CD14-positive monocyte (primary cell): ENCODE measurements at regions not wholly inside any gene's neighbourhood (a gene's known extent, or its start where the extent isn't known, plus 50 kb on each side); places are given as distances from the start of the nearest gene placed in this dataset.
A peak's percentile ranks its signal among the peaks of the same experiment; 100 is the strongest.

ENCODE experiments used
- DNase-seq, 3 donors: peaks; one replicate each; pipeline ENCODE4 v3.0.0-alpha.2; 2011 to 2022
- H2AFZ ChIP-seq: 2 replicates; pipeline ENCODE4 v1.6.0; 2012; ENCODE audit warnings: mild to moderate bottlenecking, low read depth, low read length, inconsistent platforms; ENCODE audit not compliant: insufficient read depth, poor library complexity, severe bottlenecking
- H3K27ac ChIP-seq, 2 donors: 1 replicate in 1 of 2; 2 replicates in 1 of 2; pipeline ENCODE4 v1.5.1; 2012 to 2013; ENCODE audit warnings: low read length in 2 of 2, control low read depth in 1 of 2, inconsistent platforms in 1 of 2, low read depth in 1 of 2, mild to moderate bottlenecking in 1 of 2
- H3K27me3 ChIP-seq, 2 donors: one replicate each; pipeline versions ENCODE4 v1.6.0 to v1.6.1; 2011 to 2013; ENCODE audit warnings: low read length in 2 of 2; ENCODE audit not compliant: control insufficient read depth in 2 of 2, insufficient read depth in 2 of 2
- H3K36me3 ChIP-seq, 2 donors: replicated peaks in 1 of 2; 1 replicate in 1 of 2; 2 replicates in 1 of 2; pipeline versions ENCODE4 v1.5.1 to v1.6.1; 2012 to 2013; ENCODE audit warnings: low read length in 2 of 2, control low read depth in 1 of 2, inconsistent platforms in 1 of 2, mild to moderate bottlenecking in 1 of 2; ENCODE audit not compliant: insufficient read depth in 2 of 2, control insufficient read depth in 1 of 2
- H3K4me1 ChIP-seq, 2 donors: 1 replicate in 1 of 2; 2 replicates in 1 of 2; pipeline versions ENCODE4 v1.5.1 to v1.6.1; 2012 to 2013; ENCODE audit warnings: low read length in 2 of 2, control low read depth in 1 of 2, inconsistent platforms in 1 of 2, mild to moderate bottlenecking in 1 of 2, moderate library complexity in 1 of 2; ENCODE audit not compliant: insufficient read depth in 2 of 2, control insufficient read depth in 1 of 2
- H3K4me2 ChIP-seq: replicated peaks from 2 replicates; pipeline ENCODE3; 2012; ENCODE audit warnings: low read length, moderate library complexity, mild to moderate bottlenecking; ENCODE audit not compliant: poor library complexity, severe bottlenecking; ENCODE audit errors: extremely low read depth
- H3K4me3 ChIP-seq, 3 experiments: fragments of 200-600 bp in 1 of 3; sonication (generic) in 1 of 3; replicated peaks in 1 of 3; 1 replicate in 2 of 3; 2 replicates in 1 of 3; pipeline ENCODE4 v1.5.1; 2011 to 2013; ENCODE audit warnings: low read length in 3 of 3, mild to moderate bottlenecking in 3 of 3, control low read depth in 2 of 3, low read depth in 2 of 3, inconsistent platforms in 1 of 3, moderate library complexity in 1 of 3
- H3K79me2 ChIP-seq: 2 replicates; pipeline ENCODE4 v1.6.0; 2012; ENCODE audit warnings: mild to moderate bottlenecking, control low read depth, inconsistent platforms, low read length, moderate library complexity; ENCODE audit not compliant: insufficient read depth
- H3K9ac ChIP-seq: 2 replicates; pipeline ENCODE4 v1.6.0; 2017; ENCODE audit warnings: low read length, mild to moderate bottlenecking; ENCODE audit not compliant: insufficient read depth, poor library complexity, severe bottlenecking
- H3K9me3 ChIP-seq, 2 donors: replicated peaks in 1 of 2; 1 replicate in 1 of 2; 2 replicates in 1 of 2; pipeline versions ENCODE4 v1.5.1 to v1.6.1; 2012 to 2013; ENCODE audit warnings: low read length in 2 of 2, control low read depth in 1 of 2; ENCODE audit not compliant: control insufficient read depth in 1 of 2, insufficient read depth in 1 of 2
- H4K20me1 ChIP-seq: 2 replicates; pipeline ENCODE4 v1.6.0; 2012; ENCODE audit warnings: mild to moderate bottlenecking, low read length, control low read depth, moderate library complexity; ENCODE audit not compliant: insufficient read depth
- H3K27ac Mint-ChIP-seq, 7 donors: one replicate each; pipeline ENCODE4 v1.8.0; 2020; ENCODE audit warnings: mild to moderate bottlenecking in 7 of 7, mixed read lengths in 7 of 7, moderate library complexity in 6 of 7, inconsistent platforms in 2 of 7
- H3K27me3 Mint-ChIP-seq, 3 donors: one replicate each; pipeline ENCODE4 v1.8.0; 2021 to 2022; ENCODE audit warnings: low read depth in 3 of 3, mild to moderate bottlenecking in 3 of 3, mixed read lengths in 3 of 3, moderate library complexity in 3 of 3, inconsistent platforms in 1 of 3
- H3K36me3 Mint-ChIP-seq, 2 donors: one replicate each; pipeline ENCODE4 v1.8.0; 2020; ENCODE audit warnings: mixed read lengths in 2 of 2, inconsistent platforms in 1 of 2, mild to moderate bottlenecking in 1 of 2
- H3K4me1 Mint-ChIP-seq: one replicate; pipeline ENCODE4 v1.8.0; 2020; ENCODE audit warnings: mild to moderate bottlenecking, mixed read lengths
- H3K4me3 Mint-ChIP-seq, 2 donors: one replicate each; pipeline ENCODE4 v1.8.0; 2020; ENCODE audit warnings: mild to moderate bottlenecking in 2 of 2, mixed read lengths in 2 of 2, moderate library complexity in 1 of 2
- H3K9me3 Mint-ChIP-seq, 7 donors: one replicate each; pipeline ENCODE4 v1.8.0; 2020 to 2022; ENCODE audit warnings: mixed read lengths in 7 of 7, mild to moderate bottlenecking in 6 of 7, moderate library complexity in 6 of 7, inconsistent platforms in 2 of 7
- WGBS: methylation state at CpG from one replicate; pipeline ENCODE4 v1.1.5; 2013; ENCODE audit warnings: missing lambda C conversion rate; ENCODE audit not compliant: insufficient coverage; 5-methylcytosine and 5-hydroxymethylcytosine counted together
- intact Hi-C, 2 donors: fragments of 100-400 bp; cut with micrococcal nuclease; formaldehyde crosslinking; loops; one replicate each; pipeline versions ENCODE4 v1.15.0 to v1.15.1; 2023
- TF ChIP-seq, protein P1 (sequence below): fragments of 200-600 bp; IDR thresholded peaks from one replicate; pipeline ENCODE4 v1.8.0; 2022; ENCODE audit warnings: antibody characterized with exemption, mild to moderate bottlenecking

DNA sequence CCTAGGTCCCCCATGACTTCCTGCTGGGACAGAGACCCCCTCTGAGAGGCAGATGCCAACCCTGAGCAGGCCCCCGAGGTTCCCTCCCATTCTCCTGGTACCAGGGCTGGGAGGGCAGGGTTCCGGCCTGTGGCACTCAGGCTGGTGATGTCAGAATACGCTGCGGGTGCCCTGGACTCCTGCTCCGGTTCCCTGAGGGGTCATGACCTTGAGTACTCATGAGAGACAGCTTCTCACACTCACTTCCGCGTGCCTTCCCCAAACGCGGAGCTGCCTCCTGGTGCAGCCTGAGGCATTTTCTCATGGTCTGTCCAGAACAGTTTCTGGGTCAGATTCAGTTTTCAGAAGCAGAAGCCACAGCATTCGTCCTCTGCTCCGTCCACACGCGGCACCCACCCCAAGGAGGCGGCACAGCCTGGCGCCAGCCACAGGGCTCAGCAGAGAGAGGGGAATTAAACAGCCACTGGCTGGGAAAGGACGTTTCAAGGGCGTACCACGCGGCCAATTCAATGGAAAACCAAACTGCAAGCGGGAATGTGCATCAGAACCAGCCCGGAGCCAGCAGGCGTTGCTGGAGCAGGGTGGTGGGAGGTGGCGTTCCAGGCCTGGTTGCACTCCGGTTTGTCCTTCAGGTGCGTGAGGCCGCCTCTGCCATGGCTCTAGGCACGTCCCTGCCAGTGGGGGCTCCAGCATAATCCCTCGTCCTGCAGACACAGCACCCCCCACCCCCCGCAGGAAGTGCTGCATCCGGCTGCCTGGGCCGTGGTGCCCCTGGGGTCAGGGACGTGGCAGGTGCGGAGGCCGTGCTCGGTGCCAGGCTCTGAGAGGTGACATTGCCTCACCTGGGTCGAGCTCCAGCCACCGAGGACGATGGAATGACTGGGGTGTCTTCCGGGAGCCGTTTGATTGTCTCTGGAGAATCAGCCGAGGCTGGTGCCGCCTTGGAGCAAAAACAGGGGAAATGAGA lies 58.3 kb upstream of the BHLHE23 start:
- intact Hi-C loops = no loop called here
- H3K27me3 ChIP-seq = no peaks in the 10 kb centered on the region

GRCh38 chr20:63064310-63064709 lies 57.5 kb upstream of the BHLHE23 start:
- H3K27ac ChIP-seq = no peak overlapping the region
- no peak overlapping the region for H3K4me3 Mint-ChIP-seq
- WGBS = 83% methylated on average over 17 of the region's 18 CpGs
- no peaks in the 10 kb centered on the region for H3K36me3 ChIP-seq
- no peaks in the 10 kb centered on the region for H3K4me1 Mint-ChIP-seq
- peaks cover 6 to 12% (median 6%) of the 10 kb centered on the region in 3 donors for H3K27me3 Mint-ChIP-seq
- H3K36me3 Mint-ChIP-seq = no peaks in the 10 kb centered on the region
- H3K4me1 ChIP-seq = no peaks in the 10 kb centered on the region
- peaks cover 0 to 10% (median 5%) of the 10 kb centered on the region in 7 donors for H3K9me3 Mint-ChIP-seq
- H3K9me3 ChIP-seq = peaks cover 8 to 9% of the 10 kb centered on the region in 2 donors
- no peak overlapping the region for H3K9ac ChIP-seq
- H3K79me2 ChIP-seq = no peaks in the 10 kb centered on the region
- no peaks in the 10 kb centered on the region for H3K27me3 ChIP-seq
- H3K4me2 ChIP-seq = no peak overlapping the region
- peak overlapping the region in 1 of 7 donors; percentile 72 for H3K27ac Mint-ChIP-seq
- no peak for DNase-seq
- H3K4me3 ChIP-seq = no peak overlapping the region
- intact Hi-C loops = no loop called here
- TF ChIP-seq, protein P1, sequence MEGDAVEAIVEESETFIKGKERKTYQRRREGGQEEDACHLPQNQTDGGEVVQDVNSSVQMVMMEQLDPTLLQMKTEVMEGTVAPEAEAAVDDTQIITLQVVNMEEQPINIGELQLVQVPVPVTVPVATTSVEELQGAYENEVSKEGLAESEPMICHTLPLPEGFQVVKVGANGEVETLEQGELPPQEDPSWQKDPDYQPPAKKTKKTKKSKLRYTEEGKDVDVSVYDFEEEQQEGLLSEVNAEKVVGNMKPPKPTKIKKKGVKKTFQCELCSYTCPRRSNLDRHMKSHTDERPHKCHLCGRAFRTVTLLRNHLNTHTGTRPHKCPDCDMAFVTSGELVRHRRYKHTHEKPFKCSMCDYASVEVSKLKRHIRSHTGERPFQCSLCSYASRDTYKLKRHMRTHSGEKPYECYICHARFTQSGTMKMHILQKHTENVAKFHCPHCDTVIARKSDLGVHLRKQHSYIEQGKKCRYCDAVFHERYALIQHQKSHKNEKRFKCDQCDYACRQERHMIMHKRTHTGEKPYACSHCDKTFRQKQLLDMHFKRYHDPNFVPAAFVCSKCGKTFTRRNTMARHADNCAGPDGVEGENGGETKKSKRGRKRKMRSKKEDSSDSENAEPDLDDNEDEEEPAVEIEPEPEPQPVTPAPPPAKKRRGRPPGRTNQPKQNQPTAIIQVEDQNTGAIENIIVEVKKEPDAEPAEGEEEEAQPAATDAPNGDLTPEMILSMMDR = no peak
- no peaks in the 10 kb centered on the region for H4K20me1 ChIP-seq
- no peak overlapping the region for H2AFZ ChIP-seq

More for the DNA sequence above, 58.3 kb upstream of the BHLHE23 start:
- WGBS = 74% methylated on average over 34 of the region's 42 CpGs
- peaks cover 8 to 9% of the 10 kb centered on the region in 2 donors for H3K9me3 ChIP-seq
- Mint-ChIP-seq H3K4me3 (no peak overlapping the region), H3K9me3 (peaks cover 0 to 10% (median 4%) of the 10 kb centered on the region in 7 donors), H3K4me1 (no peaks in the 10 kb centered on the region), H3K27me3 (peaks cover 4 to 16% (median 6%) of the 10 kb centered on the region in 3 donors), H3K36me3 (no peaks in the 10 kb centered on the region), H3K27ac (no peak overlapping the region)
- no peak overlapping the region for H3K27ac ChIP-seq
- DNase-seq = no peak
- no peaks in the 10 kb centered on the region for H3K4me1 ChIP-seq
- no peak overlapping the region for H3K4me3 ChIP-seq
- H2AFZ ChIP-seq = no peak overlapping the region
- no peak overlapping the region for H3K9ac ChIP-seq
- TF ChIP-seq, protein P1 = no peak
- H4K20me1 ChIP-seq = no peaks in the 10 kb centered on the region
- no peak overlapping the region for H3K4me2 ChIP-seq
- H3K36me3 ChIP-seq = no peaks in the 10 kb centered on the region
- H3K79me2 ChIP-seq = no peaks in the 10 kb centered on the region
